CD4-positive, alpha-beta T cell treated with Interleukin-4 for 1 hour (primary cell): ENCODE measurements at regions not wholly inside any gene's neighbourhood (a gene's known extent, or its start where the extent isn't known, plus 50 kb on each side); places are given as distances from the start of the nearest gene placed in this dataset.
"Not testable (repeated sequence)": the region's sequence is repeated elsewhere in the genome, so short reads cannot be mapped to it uniquely, and the experiment has no call there.

Experiments used
- DNase-seq, 2 donors: peaks; one replicate each; pipeline ENCODE4 v3.0.0-alpha.2; 2020 to 2022

GRCh38 chr3:20608054-20608738 lies 422.2 kb upstream of the SGO1 start:
- DNase-seq: no peak

GRCh38 chr3:20604659-20605058 lies 418.7 kb upstream of the SGO1 start:
- no peak for DNase-seq

- DNase-seq: no peak
Observed at GRCh38 chr3:20589275-20589674, 403.3 kb upstream of the SGO1 start.

- no peak for DNase-seq
Observed at GRCh38 chr3:20588781-20589180, 402.8 kb upstream of the SGO1 start.

- no peak for DNase-seq
Observed at GRCh38 chr3:20583648-20584047, 397.6 kb upstream of the SGO1 start.

GRCh38 chr3:20576228-20576627 lies 390.2 kb upstream of the SGO1 start:
- no peak for DNase-seq

GRCh38 chr3:20575146-20575545 lies 389.1 kb upstream of the SGO1 start:
- DNase-seq: no peak

- DNase-seq: no peak
Observed at GRCh38 chr3:20574746-20575145, 388.7 kb upstream of the SGO1 start.

- DNase-seq: no peak
Observed at GRCh38 chr3:20573175-20573574, 387.2 kb upstream of the SGO1 start.

- no peak for DNase-seq
Observed at GRCh38 chr3:20572473-20572872, 386.5 kb upstream of the SGO1 start.

- no peak for DNase-seq
Observed at GRCh38 chr3:20569310-20569709, 383.3 kb upstream of the SGO1 start.

- DNase-seq: no peak
Observed at GRCh38 chr3:20564966-20565365, 379.0 kb upstream of the SGO1 start.

GRCh38 chr3:20563985-20564384 lies 378.0 kb upstream of the SGO1 start:
- no peak for DNase-seq

GRCh38 chr3:20563251-20563650 lies 377.2 kb upstream of the SGO1 start:
- DNase-seq: no peak

- DNase-seq: no peak
Observed at GRCh38 chr3:20561166-20561565, 375.2 kb upstream of the SGO1 start.

GRCh38 chr3:20560446-20560845 lies 374.4 kb upstream of the SGO1 start:
- not testable (repeated sequence) for DNase-seq

- DNase-seq: no peak
Observed at GRCh38 chr3:20558161-20558560, 372.2 kb upstream of the SGO1 start.

- no peak for DNase-seq
Observed at GRCh38 chr3:20556661-20557060, 370.7 kb upstream of the SGO1 start.

- DNase-seq: no peak
Observed at GRCh38 chr3:20552605-20553275, 366.7 kb upstream of the SGO1 start.

GRCh38 chr3:20547361-20548269 lies 361.6 kb upstream of the SGO1 start:
- DNase-seq: not testable (repeated sequence)

GRCh38 chr3:20546636-20547035 lies 360.6 kb upstream of the SGO1 start:
- no peak for DNase-seq

- no peak for DNase-seq
Observed at GRCh38 chr3:20543535-20544226, 357.7 kb upstream of the SGO1 start.

GRCh38 chr3:20540066-20540465 lies 354.1 kb upstream of the SGO1 start:
- DNase-seq: no peak
